ENCODE measurements at regions not wholly inside any gene's neighbourhood (a gene's known extent, or its start where the extent isn't known, plus 50 kb on each side); places are given as distances from the start of the nearest gene placed in this dataset.

DNA sequence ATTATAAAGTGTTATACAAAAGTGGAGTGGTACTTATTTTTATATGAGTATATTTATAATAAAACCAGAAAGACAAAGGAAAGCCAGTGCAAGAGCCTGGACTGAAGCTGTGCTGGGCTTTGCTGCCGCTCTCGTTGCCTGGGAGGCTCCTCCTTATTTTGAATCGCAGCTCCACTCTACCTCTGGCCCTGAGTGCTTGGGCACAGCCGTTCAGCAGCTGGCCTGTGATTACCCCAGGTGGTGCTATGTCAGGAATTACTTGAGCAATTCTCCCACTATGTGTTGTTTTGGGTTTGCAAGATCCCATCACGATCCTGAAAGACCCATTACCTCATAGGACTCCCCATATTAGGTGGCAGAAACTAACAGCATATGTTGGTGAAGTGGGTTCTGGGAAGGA lies 53.0 kb upstream of the LCLAT1 start:
- H3K4me1 ChIP-seq = no peaks in the 10 kb centered on the region
- H2AFZ ChIP-seq (replicated peaks) = no peak overlapping the region
- Mint-ChIP-seq H3K27ac (no peak overlapping the region), H3K9me3 (no peaks in the 10 kb centered on the region), H3K36me3 (no peaks in the 10 kb centered on the region), H3K27me3 (ENCODE audit: insufficient read depth, low read depth) (peaks cover 6% of the 10 kb centered on the region), H3K4me1 (peaks cover 4% of the 10 kb centered on the region), H3K4me3 (no peak overlapping the region)
- H3F3A ChIP-seq (ENCODE audit: low read depth) = peaks cover 5% of the 10 kb centered on the region
- H3K9ac ChIP-seq = no peak overlapping the region
- no peak overlapping the region for H3K4me3 ChIP-seq
- no peak overlapping the region for H3K27ac ChIP-seq
- H3K4me2 ChIP-seq = no peak overlapping the region
- no peaks in the 10 kb centered on the region for H4K20me1 ChIP-seq (ENCODE audit: low read depth)
- no peak for DNase-seq (ENCODE audit: low spot score)
- H3K9me3 ChIP-seq (ENCODE audit: low read depth) = no peaks in the 10 kb centered on the region
- H3K27me3 ChIP-seq = no peaks in the 10 kb centered on the region
- TF ChIP-seq EZH2 (IDR thresholded peaks at IDR 0.05) (no peak), EZH2phosphoT487 (IDR thresholded peaks at IDR 0.05) (no peak)
- TF ChIP-seq, protein P1, sequence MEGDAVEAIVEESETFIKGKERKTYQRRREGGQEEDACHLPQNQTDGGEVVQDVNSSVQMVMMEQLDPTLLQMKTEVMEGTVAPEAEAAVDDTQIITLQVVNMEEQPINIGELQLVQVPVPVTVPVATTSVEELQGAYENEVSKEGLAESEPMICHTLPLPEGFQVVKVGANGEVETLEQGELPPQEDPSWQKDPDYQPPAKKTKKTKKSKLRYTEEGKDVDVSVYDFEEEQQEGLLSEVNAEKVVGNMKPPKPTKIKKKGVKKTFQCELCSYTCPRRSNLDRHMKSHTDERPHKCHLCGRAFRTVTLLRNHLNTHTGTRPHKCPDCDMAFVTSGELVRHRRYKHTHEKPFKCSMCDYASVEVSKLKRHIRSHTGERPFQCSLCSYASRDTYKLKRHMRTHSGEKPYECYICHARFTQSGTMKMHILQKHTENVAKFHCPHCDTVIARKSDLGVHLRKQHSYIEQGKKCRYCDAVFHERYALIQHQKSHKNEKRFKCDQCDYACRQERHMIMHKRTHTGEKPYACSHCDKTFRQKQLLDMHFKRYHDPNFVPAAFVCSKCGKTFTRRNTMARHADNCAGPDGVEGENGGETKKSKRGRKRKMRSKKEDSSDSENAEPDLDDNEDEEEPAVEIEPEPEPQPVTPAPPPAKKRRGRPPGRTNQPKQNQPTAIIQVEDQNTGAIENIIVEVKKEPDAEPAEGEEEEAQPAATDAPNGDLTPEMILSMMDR (IDR thresholded peaks at IDR 0.05) = no peak
- no peaks in the 10 kb centered on the region for H3K79me2 ChIP-seq (ENCODE audit: low read depth)
- no peaks in the 10 kb centered on the region for H3K36me3 ChIP-seq

DNA sequence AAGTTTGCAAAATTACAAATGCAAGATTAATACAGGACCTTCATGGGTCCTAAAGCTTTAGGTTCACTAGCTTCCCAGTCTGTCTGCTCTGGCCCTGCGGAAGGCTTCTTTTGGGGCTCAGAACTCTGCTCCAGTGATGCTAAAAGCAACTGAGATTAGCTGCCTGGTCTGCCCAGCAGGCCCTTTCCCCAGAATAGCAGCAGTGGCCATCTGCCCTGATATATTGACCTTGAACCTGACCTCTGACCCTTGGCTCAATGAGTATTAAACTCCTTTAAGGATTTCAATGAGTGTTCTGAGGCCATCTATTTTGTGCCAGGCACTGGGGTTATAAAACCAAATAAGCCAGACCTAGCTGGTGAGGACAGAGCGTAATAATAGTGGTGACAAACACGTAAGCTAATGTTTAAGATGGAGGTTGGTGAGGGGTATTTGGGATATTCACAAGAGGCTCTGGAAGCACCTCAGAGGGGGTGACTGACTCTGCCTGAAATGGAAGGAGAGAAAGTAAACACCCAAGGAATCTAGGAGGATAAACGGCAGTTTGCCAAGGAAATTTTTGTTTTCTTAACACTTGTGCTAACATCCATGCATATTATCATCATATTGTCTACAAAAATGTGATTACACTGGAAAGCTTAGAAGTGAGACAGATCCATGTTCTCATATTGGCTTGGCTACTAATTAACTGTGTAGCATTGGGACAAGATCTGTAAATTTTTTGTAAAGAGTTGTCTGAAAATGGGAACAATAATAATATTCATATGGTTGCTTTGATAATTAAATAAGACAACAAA lies 50.4 kb upstream of the LCLAT1 start:
- no peak overlapping the region for H3K4me3 Mint-ChIP-seq
- Histone ChIP-seq H3K9me3 (ENCODE audit: low read depth) (no peaks in the 10 kb centered on the region), H3K4me2 (no peak overlapping the region), H3K4me1 (no peaks in the 10 kb centered on the region), H3K36me3 (no peaks in the 10 kb centered on the region), H2AFZ (replicated peaks) (no peak overlapping the region), H3K4me3 (no peak overlapping the region), H4K20me1 (ENCODE audit: low read depth) (no peaks in the 10 kb centered on the region), H3K27ac (no peak overlapping the region), H3K9ac (no peak overlapping the region), H3K27me3 (no peaks in the 10 kb centered on the region), H3K79me2 (ENCODE audit: low read depth) (no peaks in the 10 kb centered on the region), H3F3A (ENCODE audit: low read depth) (peaks cover 5% of the 10 kb centered on the region)
- no peak for TF ChIP-seq EZH2 (IDR thresholded peaks at IDR 0.05)
- TF ChIP-seq, protein P1 (IDR thresholded peaks at IDR 0.05) = no peak
- no peak for TF ChIP-seq EZH2phosphoT487 (IDR thresholded peaks at IDR 0.05)
- DNase-seq (ENCODE audit: low spot score) = no peak
- peaks cover 4% of the 10 kb centered on the region for H3K4me1 Mint-ChIP-seq
- H3K9me3 Mint-ChIP-seq = no peaks in the 10 kb centered on the region
- H3K36me3 Mint-ChIP-seq = no peaks in the 10 kb centered on the region
- H3K27me3 Mint-ChIP-seq (ENCODE audit: insufficient read depth, low read depth) = peaks cover 5% of the 10 kb centered on the region
- H3K27ac Mint-ChIP-seq = no peak overlapping the region
